IMR-90 (cell line): ENCODE measurements at regions not wholly inside any gene's neighbourhood (a gene's known extent, or its start where the extent isn't known, plus 50 kb on each side); places are given as distances from the start of the nearest gene placed in this dataset.

Experiments used
- ATAC-seq: fragments of 200-7000 bp; cut with Tn5 transposase; 2 replicates; pipeline ENCODE4 v1.9.1; 2020; ENCODE audit warnings: low read depth, mild to moderate bottlenecking, moderate library complexity
- BruUV-seq: library from RNA; stranded (reverse); fragments of 400-500 nt; replicated peaks from 2 replicates; lab custom pipeline; 2021; lab: Mats Ljungman, UMichigan
- CTCF ChIA-PET: fragments of 300-600 bp; formaldehyde crosslinking; extraction: SDS; loops from one replicate; lab custom pipeline; 2021; ENCODE audit warnings: antibody characterized with exemption; lab: Yijun Ruan, JAX
- POLR2A ChIA-PET: fragments of 300-600 bp; sonication (Branson Sonifier 250); formaldehyde crosslinking; loops from one replicate; lab custom pipeline; 2022; ENCODE audit warnings: antibody characterized with exemption; ENCODE audit not compliant: unreplicated experiment; lab: Charles Lee
- DNase-seq: peaks from one replicate; pipeline ENCODE4 v3.0.0; 2013
- H2AFZ ChIP-seq: replicated peaks from 2 replicates; pipeline ENCODE3; 2013; ENCODE audit warnings: low read length, mild to moderate bottlenecking; ENCODE audit not compliant: poor library complexity
- H2AK5ac ChIP-seq: 2 replicates; pipeline ENCODE4 v1.6.1; 2013; ENCODE audit warnings: low read depth, low read length, inconsistent platforms
- H2AK9ac ChIP-seq: replicated peaks from 2 replicates; pipeline ENCODE3; 2013; ENCODE audit warnings: mild to moderate bottlenecking, low read depth, low read length, moderate library complexity; ENCODE audit not compliant: poor library complexity
- H2BK120ac ChIP-seq: 2 replicates; pipeline ENCODE4 v1.6.1; 2013; ENCODE audit warnings: low read depth, low read length, inconsistent platforms
- H2BK15ac ChIP-seq: 3 replicates; pipeline ENCODE4 v1.6.1; 2013; ENCODE audit warnings: low read depth, low read length, inconsistent platforms
- H2BK20ac ChIP-seq: 2 replicates; pipeline ENCODE4 v1.6.1; 2013; ENCODE audit warnings: low read depth, mild to moderate bottlenecking, inconsistent platforms, low read length, moderate library complexity
- H2BK5ac ChIP-seq: 2 replicates; pipeline ENCODE4 v1.6.1; 2013; ENCODE audit warnings: mild to moderate bottlenecking, low read depth, low read length, inconsistent platforms; ENCODE audit not compliant: poor library complexity, severe bottlenecking
- H3K14ac ChIP-seq: replicated peaks from 2 replicates; pipeline ENCODE4 v1.6.1; 2013; ENCODE audit warnings: low read depth, low read length, inconsistent platforms
- H3K18ac ChIP-seq: 2 replicates; pipeline ENCODE4 v1.6.1; 2013; ENCODE audit warnings: low read depth, low read length, control low read depth
- H3K23ac ChIP-seq: 2 replicates; pipeline ENCODE4 v1.6.1; 2013; ENCODE audit warnings: low read depth, low read length, inconsistent platforms
- H3K27ac ChIP-seq: 2 replicates; pipeline ENCODE4 v1.5.1; 2013; ENCODE audit warnings: mild to moderate bottlenecking, control low read depth, low read length; ENCODE audit not compliant: insufficient read depth
- H3K27me3 ChIP-seq: 2 replicates; pipeline ENCODE4 v1.6.1; 2013; ENCODE audit warnings: low read length; ENCODE audit not compliant: control insufficient read depth, insufficient read depth
- H3K36me3 ChIP-seq: 2 replicates; pipeline ENCODE4 v1.6.1; 2013; ENCODE audit warnings: low read length, mixed read lengths; ENCODE audit not compliant: control insufficient read depth, insufficient read depth
- H3K4ac ChIP-seq: 2 replicates; pipeline ENCODE4 v1.6.1; 2013; ENCODE audit warnings: low read depth, low read length, inconsistent platforms
- H3K4me1 ChIP-seq: 2 replicates; pipeline ENCODE4 v1.6.1; 2013; ENCODE audit warnings: low read length, mixed read lengths; ENCODE audit not compliant: control insufficient read depth, insufficient read depth
- H3K4me2 ChIP-seq: 2 replicates; pipeline ENCODE4 v1.6.1; 2013; ENCODE audit warnings: low read depth, mild to moderate bottlenecking, control low read depth, low read length, moderate library complexity
- H3K4me3 ChIP-seq: 2 replicates; pipeline ENCODE4 v1.5.1; 2013; ENCODE audit warnings: low read depth, mild to moderate bottlenecking, control low read depth, low read length, moderate library complexity; ENCODE audit not compliant: insufficient read depth
- H3K56ac ChIP-seq: 2 replicates; pipeline ENCODE4 v1.6.1; 2013; ENCODE audit warnings: low read length, inconsistent platforms; ENCODE audit not compliant: insufficient read depth; ENCODE audit errors: extremely low read depth
- H3K79me1 ChIP-seq, 2 experiments: 2 replicates each; pipeline ENCODE4 v1.6.1; 2013; ENCODE audit warnings: low read length in 2 of 2, inconsistent platforms in 1 of 2, low read depth in 1 of 2
- H3K9ac ChIP-seq: 2 replicates; pipeline ENCODE4 v1.6.1; 2013; ENCODE audit warnings: low read depth, low read length, control low read depth
- H3K9me1 ChIP-seq: 2 replicates; pipeline ENCODE4 v1.6.1; 2013; ENCODE audit warnings: low read length, inconsistent platforms; ENCODE audit not compliant: insufficient read depth
- H3K9me3 ChIP-seq: 2 replicates; pipeline ENCODE4 v1.6.1; 2013; ENCODE audit warnings: low read length; ENCODE audit not compliant: control insufficient read depth, insufficient read depth
- H4K20me1 ChIP-seq: 2 replicates; pipeline ENCODE4 v1.6.1; 2013; ENCODE audit warnings: low read length, inconsistent platforms; ENCODE audit not compliant: insufficient read depth
- H4K5ac ChIP-seq: 2 replicates; pipeline ENCODE4 v1.6.1; 2013; ENCODE audit warnings: mild to moderate bottlenecking, low read depth, low read length, control low read depth
- H4K8ac ChIP-seq, 2 experiments: 2 replicates each; pipeline ENCODE4 v1.6.1; 2013; ENCODE audit warnings: low read depth in 2 of 2, low read length in 2 of 2, control low read depth in 1 of 2, inconsistent platforms in 1 of 2
- H4K91ac ChIP-seq: 2 replicates; pipeline ENCODE4 v1.6.1; 2013; ENCODE audit warnings: low read depth, low read length, inconsistent platforms; ENCODE audit not compliant: insufficient read depth
- MAZ ChIP-seq: IDR thresholded peaks from 2 replicates; pipeline ENCODE4 v1.6.1; 2012; ENCODE audit warnings: low read depth, mild to moderate bottlenecking, low read length, improper control_type of control experiment, moderate library complexity, borderline replicate concordance
- NFE2L2 ChIP-seq: fragments of 150-350 bp; IDR thresholded peaks from 2 replicates; pipeline ENCODE4 v1.6.1; 2016; ENCODE audit warnings: low read depth, mild to moderate bottlenecking, low read length
- RCOR1 ChIP-seq: IDR thresholded peaks from 2 replicates; pipeline ENCODE4 v1.6.1; 2012; ENCODE audit warnings: mild to moderate bottlenecking, low read length, improper control_type of control experiment; ENCODE audit not compliant: insufficient replicate concordance
- WGBS, 2 experiments: methylation state at CpG; one replicate each; pipeline versions ENCODE4 v1.1.5 to v1.1.7; 2013; ENCODE audit warnings: missing lambda C conversion rate in 2 of 2; ENCODE audit not compliant: insufficient read length in 1 of 2; ENCODE audit errors: extremely low coverage in 2 of 2; 5-methylcytosine and 5-hydroxymethylcytosine counted together
- dilution Hi-C: fragments of 300-500 bp; cut with HindIII; formaldehyde crosslinking; loops from one replicate; pipeline ENCODE4 v1.14.3; 2018; ENCODE audit warnings: low sequenced_read_pairs; ENCODE audit not compliant: unreplicated experiment
- in situ Hi-C: fragments of 300-500 bp; cut with MboI; formaldehyde crosslinking; loops from 3 replicates; pipeline ENCODE4 v1.14.3; 2019; ENCODE audit warnings: low sequenced_read_pairs, inconsistent platforms, mixed read lengths
- intact Hi-C: fragments of 100-400 bp; cut with micrococcal nuclease; formaldehyde crosslinking; loops from 2 replicates; pipeline ENCODE4 v1.10.0; 2022

DNA sequence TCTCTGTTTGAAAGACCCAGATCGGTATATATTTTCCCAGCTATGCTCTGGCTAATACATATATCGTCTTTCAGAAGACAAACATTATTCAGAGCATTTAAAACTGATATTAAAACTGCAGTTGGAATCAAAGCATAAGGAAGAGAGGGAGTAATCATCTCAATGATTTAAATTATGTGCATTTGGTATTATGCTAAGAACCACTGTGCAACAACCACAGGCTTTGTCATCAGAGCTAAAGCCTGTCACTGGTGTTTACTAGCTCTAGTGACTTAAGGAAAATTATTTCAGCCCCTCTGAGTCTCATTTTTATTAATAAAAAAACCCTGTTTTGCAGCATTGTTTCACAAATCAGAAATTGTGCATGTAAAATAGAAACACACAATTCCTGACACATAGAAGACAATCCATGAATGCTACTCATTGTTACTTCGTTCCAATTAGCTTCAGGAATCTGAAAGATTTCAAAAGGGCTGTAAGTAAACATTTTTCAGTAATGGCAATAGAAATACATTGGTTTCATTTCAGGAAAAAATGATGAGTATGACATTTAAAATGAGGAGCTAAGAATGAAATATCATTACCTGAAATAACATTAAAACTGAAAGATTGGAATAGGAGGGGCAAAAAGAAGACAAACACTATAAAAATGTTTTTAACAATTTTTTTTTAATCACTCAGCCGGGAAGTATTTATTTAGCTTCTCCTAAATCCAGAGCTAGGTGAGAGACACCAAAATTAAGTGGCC, 136.5 kb upstream of the ADAMTS18 start:
- WGBS, 2 experiments: no CpG with 5 or more reads among the region's 4 CpGs
- dilution Hi-C loops (no loop called here), intact Hi-C loops (no loop called here), in situ Hi-C loops (no loop called here)
- no peak overlapping the region for H3K4me2 ChIP-seq
- no peak overlapping the region for H3K4ac ChIP-seq
- DNase-seq (no peak), ATAC-seq (no peak)
- no peak overlapping the region for H4K91ac ChIP-seq
- H2BK20ac ChIP-seq: no peak overlapping the region
- no TSS peak for BruUV-seq
- H4K20me1 ChIP-seq: no peaks in the 10 kb centered on the region
- no peak overlapping the region for H2AFZ ChIP-seq
- H4K5ac ChIP-seq: no peak overlapping the region
- no peak overlapping the region for H3K27ac ChIP-seq
- no peak overlapping the region for H3K23ac ChIP-seq
- no peaks in the 10 kb centered on the region for H3K79me1 ChIP-seq
- no peak overlapping the region for H2AK5ac ChIP-seq
- H3K4me3 ChIP-seq: no peak overlapping the region
- POLR2A ChIA-PET: no interaction called here
- no peak overlapping the region for H3K18ac ChIP-seq
- no peak overlapping the region for H3K56ac ChIP-seq
- no peaks in the 10 kb centered on the region; the same call in 1 of the 2 replicates for H3K27me3 ChIP-seq
- no peak overlapping the region for H2BK5ac ChIP-seq
- no peak overlapping the region for H4K8ac ChIP-seq
- H3K4me1 ChIP-seq: no peaks in the 10 kb centered on the region
- CTCF ChIA-PET: interaction anchor here (1.3 kb wide), 1 partner anchor 10 kb away, joined by 4 read pairs; no protein-coding TSS in a partner anchor
- no peak overlapping the region for H2BK15ac ChIP-seq
- H3K36me3 ChIP-seq: no peaks in the 10 kb centered on the region
- H3K9ac ChIP-seq: no peak overlapping the region
- no peak overlapping the region for H2AK9ac ChIP-seq
- no peak overlapping the region for H3K14ac ChIP-seq
- no peak overlapping the region for H2BK120ac ChIP-seq
- H3K9me1 ChIP-seq: no peaks in the 10 kb centered on the region
- TF ChIP-seq RCOR1: no peak
- TF ChIP-seq NFE2L2: no peak
- no peak for TF ChIP-seq MAZ
- H3K9me3 ChIP-seq: no peaks in the 10 kb centered on the region
